ENCODE measurements at regions not wholly inside any gene's neighbourhood (a gene's known extent, or its start where the extent isn't known, plus 50 kb on each side); places are given as distances from the start of the nearest gene placed in this dataset.

GRCh38 chr10:7477538-7478334, 66.9 kb upstream of the SFMBT2 start (continued):
- no peak for TF ChIP-seq EGR1 (IDR thresholded peaks at IDR 0.05; ENCODE audit: borderline replicate concordance, low read depth, low read length)
- no peak for TF ChIP-seq TAF7 (optimal IDR thresholded peaks at IDR 0.05; ENCODE audit: borderline replicate concordance, low read depth, low read length)
- no peak for TF ChIP-seq GTF2F1 (IDR thresholded peaks at IDR 0.05; ENCODE audit: borderline replicate concordance, low read depth, low read length)
- no peak for TF ChIP-seq RNF2 (IDR thresholded peaks at IDR 0.05; ENCODE audit: borderline replicate concordance, low read depth, low read length, missing control alignments, poor library complexity, severe bottlenecking)
- TF ChIP-seq CTBP2 (IDR thresholded peaks at IDR 0.05; ENCODE audit: borderline replicate concordance, insufficient read depth, insufficient read length, low read length): no peak
- no peak for TF ChIP-seq SP1 (IDR thresholded peaks at IDR 0.05; ENCODE audit: low read depth, low read length)

Data from H1 (cell line).